ENCODE measurements at regions not wholly inside any gene's neighbourhood (a gene's known extent, or its start where the extent isn't known, plus 50 kb on each side); places are given as distances from the start of the nearest gene placed in this dataset.
"Not testable (repeated sequence)": the region's sequence is repeated elsewhere in the genome, so short reads cannot be mapped to it uniquely, and the experiment has no call there.

DNA sequence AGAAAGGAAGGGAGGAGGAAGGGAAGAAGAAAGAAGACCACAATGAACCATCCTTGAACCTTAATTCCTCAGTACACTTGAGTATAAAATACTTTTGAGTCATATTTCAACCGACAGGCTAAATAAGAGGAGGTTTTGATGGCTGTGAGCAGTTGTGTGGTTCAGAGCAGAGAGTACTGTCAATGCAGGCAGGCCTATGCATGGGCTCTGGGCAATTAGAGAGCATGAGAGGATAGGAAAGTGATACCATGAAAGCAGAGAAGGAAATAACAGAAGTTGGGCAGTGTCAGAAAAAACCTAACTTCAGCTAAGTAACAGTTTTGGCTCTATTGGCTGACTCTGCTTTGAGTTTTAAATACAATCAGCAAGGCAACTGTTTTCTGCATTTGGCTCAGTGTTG, 123.6 kb upstream of the STK17B start:
- intact Hi-C loops (cut with micrococcal nuclease) = no loop called here
- no peak overlapping the region for H3K4me3 Mint-ChIP-seq
- no peak overlapping the region for H3K27ac Mint-ChIP-seq

DNA sequence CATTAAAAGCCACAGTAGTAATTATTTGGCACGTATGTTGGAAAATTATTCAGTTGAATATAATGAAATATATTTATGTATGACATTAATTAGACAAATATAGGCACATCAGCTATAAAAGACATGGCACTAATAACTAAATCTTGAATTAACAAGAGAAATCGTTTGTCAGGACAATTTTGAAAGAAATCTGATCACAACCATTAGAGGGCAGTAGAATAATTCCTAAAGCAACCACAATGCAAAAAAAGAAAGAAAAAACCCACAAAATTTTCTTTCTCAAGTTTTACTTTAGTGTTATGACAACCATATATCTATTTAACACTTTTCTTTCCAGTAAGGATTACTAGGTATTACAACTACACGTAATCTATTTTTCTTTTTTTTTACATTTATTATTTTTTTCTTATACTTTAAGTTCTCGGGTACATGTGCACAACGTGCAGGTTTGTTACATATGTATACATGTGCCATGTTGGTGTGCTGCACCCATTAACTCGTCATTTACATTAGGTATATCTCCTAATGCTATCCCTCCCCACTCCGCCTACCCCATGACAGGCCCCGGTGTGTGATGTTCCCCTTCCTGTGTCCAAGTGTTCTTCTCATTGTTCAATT, 126.8 kb upstream of the STK17B start:
- H3K9me3 Mint-ChIP-seq; H3K4me1 Mint-ChIP-seq; intact Hi-C loops (cut with micrococcal nuclease); ATAC-seq; H3K27ac Mint-ChIP-seq; H3K4me3 Mint-ChIP-seq; H3K27me3 ChIP-seq (ENCODE audit: control insufficient read depth, insufficient read depth, low read length); H3K36me3 Mint-ChIP-seq; H3K36me3 ChIP-seq (ENCODE audit: control insufficient read depth, insufficient read depth, low read length); H3K4me3 ChIP-seq (ENCODE audit: low read length); H3K4me1 ChIP-seq (ENCODE audit: control insufficient read depth, insufficient read depth, low read length); H3K9me3 ChIP-seq (ENCODE audit: control insufficient read depth, insufficient read depth, low read length); H3K27me3 Mint-ChIP-seq (ENCODE audit: low read depth in 2 of 2); H3K27ac ChIP-seq (ENCODE audit: low read length): not testable (repeated sequence)
- 86% methylated on average over 3 of the region's 8 CpGs for WGBS (ENCODE audit: insufficient coverage)
- TF ChIP-seq, protein P1, sequence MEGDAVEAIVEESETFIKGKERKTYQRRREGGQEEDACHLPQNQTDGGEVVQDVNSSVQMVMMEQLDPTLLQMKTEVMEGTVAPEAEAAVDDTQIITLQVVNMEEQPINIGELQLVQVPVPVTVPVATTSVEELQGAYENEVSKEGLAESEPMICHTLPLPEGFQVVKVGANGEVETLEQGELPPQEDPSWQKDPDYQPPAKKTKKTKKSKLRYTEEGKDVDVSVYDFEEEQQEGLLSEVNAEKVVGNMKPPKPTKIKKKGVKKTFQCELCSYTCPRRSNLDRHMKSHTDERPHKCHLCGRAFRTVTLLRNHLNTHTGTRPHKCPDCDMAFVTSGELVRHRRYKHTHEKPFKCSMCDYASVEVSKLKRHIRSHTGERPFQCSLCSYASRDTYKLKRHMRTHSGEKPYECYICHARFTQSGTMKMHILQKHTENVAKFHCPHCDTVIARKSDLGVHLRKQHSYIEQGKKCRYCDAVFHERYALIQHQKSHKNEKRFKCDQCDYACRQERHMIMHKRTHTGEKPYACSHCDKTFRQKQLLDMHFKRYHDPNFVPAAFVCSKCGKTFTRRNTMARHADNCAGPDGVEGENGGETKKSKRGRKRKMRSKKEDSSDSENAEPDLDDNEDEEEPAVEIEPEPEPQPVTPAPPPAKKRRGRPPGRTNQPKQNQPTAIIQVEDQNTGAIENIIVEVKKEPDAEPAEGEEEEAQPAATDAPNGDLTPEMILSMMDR (IDR thresholded peaks at IDR 0.05) = peak; percentile 39
- DNase-seq = peak in 1 of 2 donors; percentile 31

More for the DNA sequence above, 123.6 kb upstream of the STK17B start:
- ATAC-seq (no peak), DNase-seq (no peak)
- H3K4me1 ChIP-seq (ENCODE audit: control insufficient read depth, insufficient read depth, low read length) = peaks cover 12% of the 10 kb centered on the region
- no peaks in the 10 kb centered on the region for H3K36me3 Mint-ChIP-seq
- H3K27me3 Mint-ChIP-seq (ENCODE audit: low read depth in 2 of 2) = no peaks in the 10 kb centered on the region
- TF ChIP-seq, protein P1 (IDR thresholded peaks at IDR 0.05) = no peak
- peaks cover 16 to 21% of the 10 kb centered on the region in 2 donors for H3K4me1 Mint-ChIP-seq
- no peak overlapping the region for H3K27ac ChIP-seq (ENCODE audit: low read length)
- no peak overlapping the region for H3K4me3 ChIP-seq (ENCODE audit: low read length)
- no peaks in the 10 kb centered on the region for H3K9me3 Mint-ChIP-seq
- 75% methylated on average over 1 of the region's 1 CpG for WGBS (ENCODE audit: insufficient coverage)
- no peaks in the 10 kb centered on the region for H3K27me3 ChIP-seq (ENCODE audit: control insufficient read depth, insufficient read depth, low read length)
- no peaks in the 10 kb centered on the region for H3K36me3 ChIP-seq (ENCODE audit: control insufficient read depth, insufficient read depth, low read length)
- H3K9me3 ChIP-seq (ENCODE audit: control insufficient read depth, insufficient read depth, low read length) = no peaks in the 10 kb centered on the region

DNA sequence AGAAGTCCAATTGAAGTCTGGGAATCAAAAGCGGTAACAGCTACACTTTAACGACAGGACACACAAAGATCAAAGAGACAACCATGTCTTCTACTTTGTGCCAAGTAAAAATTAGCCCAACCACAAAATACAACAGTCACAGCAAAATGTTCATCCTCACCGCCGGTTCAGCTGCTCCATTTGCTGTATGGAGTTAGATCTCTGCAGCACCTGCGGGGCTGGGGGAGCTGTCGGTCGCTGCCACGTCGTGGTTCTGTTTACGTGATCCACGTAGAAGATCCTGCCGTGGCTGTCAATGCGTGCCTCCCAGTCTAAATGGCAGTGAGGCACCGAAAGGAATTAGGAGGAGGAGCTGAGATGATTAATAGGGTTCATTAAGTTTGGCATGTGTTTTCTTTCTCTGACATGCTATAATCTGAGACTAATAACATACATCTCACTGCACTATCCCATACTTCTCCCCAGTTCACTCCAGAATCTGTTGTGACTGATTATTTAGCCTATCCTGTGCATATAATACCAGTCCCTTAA, 136.5 kb upstream of the STK17B start:
- Mint-ChIP-seq H3K4me1 (no peaks in the 10 kb centered on the region), H3K27me3 (ENCODE audit: low read depth in 2 of 2) (no peaks in the 10 kb centered on the region), H3K27ac (no peak overlapping the region), H3K36me3 (no peaks in the 10 kb centered on the region), H3K4me3 (no peak overlapping the region), H3K9me3 (no peaks in the 10 kb centered on the region)
- H3K9me3 ChIP-seq (ENCODE audit: control insufficient read depth, insufficient read depth, low read length) = no peaks in the 10 kb centered on the region
- H3K4me3 ChIP-seq (ENCODE audit: low read length) = no peak overlapping the region
- TF ChIP-seq, protein P1 (IDR thresholded peaks at IDR 0.05) = no peak
- intact Hi-C loops (cut with micrococcal nuclease) = no loop called here
- WGBS (ENCODE audit: insufficient coverage) = 89% methylated on average over 14 of the region's 14 CpGs
- DNase-seq (no peak), ATAC-seq (no peak)
- H3K27me3 ChIP-seq (ENCODE audit: control insufficient read depth, insufficient read depth, low read length) = no peaks in the 10 kb centered on the region
- no peaks in the 10 kb centered on the region for H3K4me1 ChIP-seq (ENCODE audit: control insufficient read depth, insufficient read depth, low read length)
- H3K27ac ChIP-seq (ENCODE audit: low read length) = no peak overlapping the region
- H3K36me3 ChIP-seq (ENCODE audit: control insufficient read depth, insufficient read depth, low read length) = no peaks in the 10 kb centered on the region

DNA sequence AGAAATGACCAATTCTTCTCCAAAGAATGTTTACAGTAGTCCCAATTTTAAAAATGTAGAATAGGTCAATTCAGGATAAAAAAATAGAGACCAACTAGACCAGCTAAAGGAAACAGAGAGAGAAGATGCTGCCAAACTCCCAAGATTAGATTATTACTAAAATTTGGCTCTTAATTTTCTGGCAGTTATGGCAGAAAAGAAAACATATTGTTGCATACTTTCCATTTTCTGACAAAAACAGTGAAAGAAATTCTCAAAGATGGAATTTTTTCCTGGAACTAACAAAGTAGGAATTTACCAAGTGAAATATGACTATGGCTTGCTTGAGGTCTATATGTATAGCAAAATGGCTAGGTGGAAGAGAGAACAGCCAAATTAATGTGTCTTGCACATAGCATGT, 138.3 kb upstream of the STK17B start:
- TF ChIP-seq, protein P1 (IDR thresholded peaks at IDR 0.05) = no peak
- Histone ChIP-seq H3K4me1 (ENCODE audit: control insufficient read depth, insufficient read depth, low read length) (no peaks in the 10 kb centered on the region), H3K9me3 (ENCODE audit: control insufficient read depth, insufficient read depth, low read length) (no peaks in the 10 kb centered on the region), H3K27me3 (ENCODE audit: control insufficient read depth, insufficient read depth, low read length) (no peaks in the 10 kb centered on the region), H3K27ac (ENCODE audit: low read length) (no peak overlapping the region), H3K4me3 (ENCODE audit: low read length) (no peak overlapping the region), H3K36me3 (ENCODE audit: control insufficient read depth, insufficient read depth, low read length) (no peaks in the 10 kb centered on the region)
- no peak overlapping the region for H3K4me3 Mint-ChIP-seq
- no peaks in the 10 kb centered on the region for H3K27me3 Mint-ChIP-seq (ENCODE audit: low read depth in 2 of 2)
- DNase-seq (no peak), ATAC-seq (no peak)
- H3K4me1 Mint-ChIP-seq = no peaks in the 10 kb centered on the region
- intact Hi-C loops (cut with micrococcal nuclease) = no loop called here
- H3K36me3 Mint-ChIP-seq = no peaks in the 10 kb centered on the region
- no peak overlapping the region for H3K27ac Mint-ChIP-seq
- no peaks in the 10 kb centered on the region for H3K9me3 Mint-ChIP-seq
